Neuronal stem cell (in vitro differentiated cells): ENCODE measurements at regions not wholly inside any gene's neighbourhood (a gene's known extent, or its start where the extent isn't known, plus 50 kb on each side); places are given as distances from the start of the nearest gene placed in this dataset.
"Not testable (repeated sequence)": the region's sequence is repeated elsewhere in the genome, so short reads cannot be mapped to it uniquely, and the experiment has no call there.

ENCODE experiments used
- DNase-seq: peaks from one replicate; pipeline ENCODE4 v3.0.0-alpha.2; 2013; ENCODE audit warnings: low spot score
- H2AFZ ChIP-seq: one replicate; pipeline ENCODE4 v1.6.1; 2013; ENCODE audit warnings: mild to moderate bottlenecking, low read length, inconsistent platforms
- H2AK5ac ChIP-seq: 2 replicates; pipeline ENCODE4 v1.6.1; 2013; ENCODE audit warnings: low read depth, mild to moderate bottlenecking, inconsistent platforms, low read length, moderate library complexity, mixed read lengths
- H2BK120ac ChIP-seq: 2 replicates; pipeline ENCODE4 v1.6.1; 2013; ENCODE audit warnings: low read depth, mild to moderate bottlenecking, inconsistent platforms, low read length, moderate library complexity, mixed read lengths
- H2BK12ac ChIP-seq: one replicate; pipeline ENCODE4 v1.6.1; 2013; ENCODE audit warnings: low read length, inconsistent platforms
- H2BK15ac ChIP-seq: 2 replicates; pipeline ENCODE4 v1.6.1; 2013; ENCODE audit warnings: mild to moderate bottlenecking, low read length, inconsistent platforms, mixed read lengths
- H2BK5ac ChIP-seq: one replicate; pipeline ENCODE4 v1.6.1; 2013; ENCODE audit warnings: inconsistent platforms, mild to moderate bottlenecking, low read length, moderate library complexity
- H3K14ac ChIP-seq: one replicate; pipeline ENCODE4 v1.6.1; 2013; ENCODE audit warnings: low read length, inconsistent platforms
- H3K18ac ChIP-seq: 2 replicates; pipeline ENCODE4 v1.6.1; 2013; ENCODE audit warnings: low read length, inconsistent platforms
- H3K23ac ChIP-seq: 2 replicates; pipeline ENCODE4 v1.6.1; 2013; ENCODE audit warnings: low read depth, mild to moderate bottlenecking, mixed read lengths, low read length, inconsistent platforms; ENCODE audit not compliant: poor library complexity
- H3K27ac ChIP-seq: replicated peaks from 3 replicates; pipeline ENCODE4 v1.5.1; 2013; ENCODE audit warnings: low read length, inconsistent platforms
- H3K27me3 ChIP-seq, 3 experiments: 2 replicates each; pipeline ENCODE4 v1.6.1; 2013; ENCODE audit warnings: low read length in 3 of 3, mild to moderate bottlenecking in 2 of 3, inconsistent platforms in 1 of 3, low read depth in 1 of 3, mixed read lengths in 1 of 3, moderate library complexity in 1 of 3; ENCODE audit not compliant: control insufficient read depth in 3 of 3, insufficient read depth in 3 of 3
- H3K36me3 ChIP-seq, 2 donors: replicated peaks in 1 of 2; 2 replicates each; pipeline ENCODE4 v1.6.1; 2013; ENCODE audit warnings: low read length in 2 of 2; ENCODE audit not compliant: control insufficient read depth in 2 of 2, insufficient read depth in 2 of 2
- H3K4ac ChIP-seq: 2 replicates; pipeline ENCODE4 v1.6.1; 2013; ENCODE audit warnings: inconsistent platforms, mild to moderate bottlenecking, low read length, moderate library complexity
- H3K4me1 ChIP-seq, 2 donors: 1 replicate in 1 of 2; 2 replicates in 1 of 2; pipeline ENCODE4 v1.6.1; 2013; ENCODE audit warnings: low read length in 2 of 2, low read depth in 1 of 2; ENCODE audit not compliant: control insufficient read depth in 2 of 2, insufficient read depth in 1 of 2
- H3K4me2 ChIP-seq: one replicate; pipeline ENCODE4 v1.6.1; 2013; ENCODE audit warnings: mild to moderate bottlenecking, low read length, inconsistent platforms; ENCODE audit not compliant: insufficient read depth, poor library complexity, severe bottlenecking
- H3K4me3 ChIP-seq, 2 donors: 2 replicates each; pipeline ENCODE4 v1.5.1; 2013; ENCODE audit warnings: low read length in 2 of 2, mild to moderate bottlenecking in 2 of 2, inconsistent platforms in 1 of 2, moderate library complexity in 1 of 2
- H3K79me1 ChIP-seq: one replicate; pipeline ENCODE4 v1.6.1; 2013; ENCODE audit warnings: low read depth, mild to moderate bottlenecking, inconsistent platforms, low read length, moderate library complexity
- H3K9ac ChIP-seq: one replicate; pipeline ENCODE4 v1.6.1; 2013; ENCODE audit warnings: mild to moderate bottlenecking, low read depth, low read length, inconsistent platforms; ENCODE audit not compliant: poor library complexity
- H3K9me3 ChIP-seq, 2 donors: replicated peaks in 1 of 2; 2 replicates each; pipeline versions ENCODE3 to v1.6.1; 2013; ENCODE audit warnings: low read length in 2 of 2, mild to moderate bottlenecking in 2 of 2, inconsistent platforms in 1 of 2, low read depth in 1 of 2, mixed read lengths in 1 of 2, moderate library complexity in 1 of 2; ENCODE audit not compliant: control insufficient read depth in 2 of 2, insufficient read depth in 1 of 2
- H4K8ac ChIP-seq: one replicate; pipeline ENCODE4 v1.6.1; 2013; ENCODE audit warnings: low read depth, mild to moderate bottlenecking, inconsistent platforms, low read length, moderate library complexity
- H4K91ac ChIP-seq: one replicate; pipeline ENCODE4 v1.6.1; 2013; ENCODE audit warnings: low read length, low read depth, mild to moderate bottlenecking, inconsistent platforms; ENCODE audit not compliant: poor library complexity
- WGBS, 2 donors: extraction: QIAGEN DNeasy Blood & Tissue Kit; methylation state at CpG; one replicate each; pipeline ENCODE4 v1.1.7; 2013; ENCODE audit warnings: missing lambda C conversion rate in 2 of 2, mixed read lengths in 1 of 2; ENCODE audit not compliant: insufficient read length in 2 of 2, insufficient replicate concordance in 1 of 2; ENCODE audit errors: extremely low coverage in 2 of 2; 5-methylcytosine and 5-hydroxymethylcytosine counted together

DNA sequence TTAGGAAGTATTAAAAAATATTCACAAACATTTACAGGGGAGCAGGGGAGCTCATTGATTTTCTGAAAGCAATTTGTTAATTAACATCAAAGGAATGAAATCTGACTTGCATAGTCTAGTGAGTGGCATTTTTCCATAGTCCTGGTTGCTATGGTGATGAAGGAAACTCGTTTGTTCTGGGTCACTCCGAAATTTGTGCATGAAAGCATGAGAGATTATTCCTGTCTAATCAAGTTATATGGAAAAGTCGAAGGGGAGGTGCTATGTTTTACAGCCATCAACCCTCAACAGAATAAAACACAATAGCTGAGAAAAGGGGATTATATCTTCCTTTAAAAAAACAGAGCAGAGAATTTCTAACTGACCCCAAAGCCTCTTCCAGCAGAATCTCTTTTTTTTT, 1495.7 kb upstream of the WWC1 start:
- Histone ChIP-seq H2AFZ (no peak overlapping the region), H2BK120ac (no peak overlapping the region), H3K27ac (no peak overlapping the region), H3K14ac (no peak overlapping the region), H3K79me1 (no peaks in the 10 kb centered on the region), H2BK15ac (no peak overlapping the region), H3K36me3 (no peaks in the 10 kb centered on the region), H2BK5ac (no peak overlapping the region), H4K91ac (no peak overlapping the region), H3K4me3 (no peak overlapping the region), H3K9ac (no peak overlapping the region), H3K9me3 (peaks cover 0 to 13% of the 10 kb centered on the region in 2 donors), H2AK5ac (no peak overlapping the region), H3K4ac (no peak overlapping the region), H3K23ac (no peak overlapping the region), H3K4me1 (peaks cover 0 to 13% of the 10 kb centered on the region in 2 donors), H3K4me2 (no peak overlapping the region), H4K8ac (no peak overlapping the region), H3K27me3 (no peaks in the 10 kb centered on the region), H3K18ac (no peak overlapping the region), H2BK12ac (no peak overlapping the region)
- WGBS, 2 donors = no CpG with 5 or more reads among the region's 3 CpGs
- no peak for DNase-seq

GRCh38 chr5:166803058-166803457, 1488.4 kb upstream of the WWC1 start:
- Histone ChIP-seq H3K36me3 (no peaks in the 10 kb centered on the region), H3K18ac (no peak overlapping the region), H3K23ac (no peak overlapping the region), H3K9me3 (peaks cover 0 to 13% of the 10 kb centered on the region in 2 donors), H3K4me2 (no peak overlapping the region), H3K27ac (no peak overlapping the region), H2BK12ac (no peak overlapping the region), H2BK120ac (no peak overlapping the region), H2BK15ac (no peak overlapping the region), H2AFZ (no peak overlapping the region), H4K8ac (no peak overlapping the region), H2AK5ac (no peak overlapping the region), H3K4me1 (peaks cover 5% of the 10 kb centered on the region in 2 donors), H4K91ac (no peak overlapping the region), H3K4me3 (no peak overlapping the region), H3K27me3 (no peaks in the 10 kb centered on the region), H3K4ac (no peak overlapping the region), H2BK5ac (no peak overlapping the region), H3K14ac (no peak overlapping the region), H3K79me1 (no peaks in the 10 kb centered on the region), H3K9ac (no peak overlapping the region)
- WGBS, 2 donors = no CpG with 5 or more reads among the region's 1 CpG
- DNase-seq = no peak

GRCh38 chr5:166804223-166804622, 1487.2 kb upstream of the WWC1 start:
- not testable (repeated sequence) for H3K4me2 ChIP-seq, H2AK5ac ChIP-seq, H2BK12ac ChIP-seq, H2BK5ac ChIP-seq, H3K4me1 ChIP-seq, H2BK15ac ChIP-seq, H3K27me3 ChIP-seq, H4K8ac ChIP-seq, H3K9me3 ChIP-seq, H3K14ac ChIP-seq, H3K23ac ChIP-seq, H3K9ac ChIP-seq, H4K91ac ChIP-seq, H2AFZ ChIP-seq, H3K36me3 ChIP-seq, H3K4me3 ChIP-seq, H3K4ac ChIP-seq, H3K27ac ChIP-seq, DNase-seq, H2BK120ac ChIP-seq, H3K79me1 ChIP-seq, H3K18ac ChIP-seq
- no CpG with 5 or more reads among the region's 6 CpGs for whole genome bisulfite sequencing, 2 donors

- H3K27ac ChIP-seq = peak overlapping the region; percentile 66
These were observed 1486.8 kb upstream of the WWC1 start for GRCh38 chr5:166804693-166805092.

More at GRCh38 chr5:166804693-166805092, 1486.8 kb upstream of the WWC1 start:
- not testable (repeated sequence) for H3K4me3 ChIP-seq, H3K18ac ChIP-seq, H4K91ac ChIP-seq, H3K23ac ChIP-seq, H3K79me1 ChIP-seq, H3K4ac ChIP-seq, H4K8ac ChIP-seq, H3K4me1 ChIP-seq, H2AFZ ChIP-seq, H2BK15ac ChIP-seq, H2AK5ac ChIP-seq, H2BK12ac ChIP-seq, H2BK120ac ChIP-seq, H2BK5ac ChIP-seq, H3K9me3 ChIP-seq, H3K9ac ChIP-seq, H3K36me3 ChIP-seq, DNase-seq, H3K27me3 ChIP-seq, H3K14ac ChIP-seq, H3K4me2 ChIP-seq
- no CpG with 5 or more reads among the region's 6 CpGs for WGBS, 2 donors
